HCT116 (cell line): ENCODE measurements at regions not wholly inside any gene's neighbourhood (a gene's known extent, or its start where the extent isn't known, plus 50 kb on each side); places are given as distances from the start of the nearest gene placed in this dataset.

Experiments used
- ATAC-seq: fragments of 200-7000 bp; cut with Tn5 transposase; 2 replicates; pipeline ENCODE4 v1.9.1; 2020; ENCODE audit warnings: mild to moderate bottlenecking, moderate library complexity
- BruUV-seq: library from RNA; stranded (reverse); fragments of 400-500 nt; replicated peaks from 2 replicates; lab custom pipeline; 2021; lab: Mats Ljungman, UMichigan
- CTCF ChIA-PET: fragments of 300-600 bp; sonication (Branson Sonifier 250); formaldehyde crosslinking; loops from one replicate; lab custom pipeline; 2021; ENCODE audit warnings: antibody characterized with exemption; lab: Charles Lee
- POLR2A ChIA-PET: fragments of 300-600, 350-600 bp; sonication (Branson Sonifier 250); formaldehyde crosslinking; loops from one replicate; lab custom pipeline; 2021; ENCODE audit warnings: antibody characterized with exemption; lab: Charles Lee
- RAD21 ChIA-PET, 2 experiments: fragments of 300-600 bp; sonication (Branson Sonifier 250); formaldehyde crosslinking; loops; one replicate each; lab custom pipeline; 2023; ENCODE audit warnings: low total read pairs in 2 of 2; ENCODE audit not compliant: uncharacterized antibody in 2 of 2, unreplicated experiment in 2 of 2, low non-redundant PET in 1 of 2; lab: Charles Lee
- DNase-seq: peaks from one replicate; pipeline ENCODE4 v3.0.0-alpha.2; 2010; ENCODE audit warnings: low read depth, low spot score
- H2AFZ ChIP-seq: fragments of 200-600 bp; shearing (Covaris generic), sonication (generic); 2 replicates; pipeline ENCODE4 v1.6.1; 2017; ENCODE audit warnings: low read depth, mixed run types, mixed read lengths, antibody characterized with exemption, low read length; ENCODE audit not compliant: poor library complexity, severe bottlenecking
- H3K27ac ChIP-seq: 2 replicates; pipeline ENCODE4 v1.5.1; 2012; ENCODE audit warnings: low read depth, low read length
- H3K27me3 ChIP-seq: fragments of 200-600 bp; sonication (generic); 2 replicates; pipeline ENCODE4 v1.6.1; 2016; ENCODE audit warnings: mixed run types, low read length, mixed read lengths; ENCODE audit not compliant: insufficient read depth
- H3K36me3 ChIP-seq, 2 experiments: fragments of 200-500 bp in 1 of 2; fragments of 200-600 bp in 1 of 2; sonication (Bioruptor generic) in 1 of 2; sonication (generic) in 1 of 2; 2 replicates each; pipeline versions ENCODE4 v1.5.1 to v1.6.1; 2014 to 2016; ENCODE audit warnings: low read length in 2 of 2, inconsistent platforms in 1 of 2, mixed read lengths in 1 of 2, mixed run types in 1 of 2; ENCODE audit not compliant: insufficient read depth in 2 of 2, control insufficient read depth in 1 of 2
- H3K4me1 ChIP-seq, 2 experiments: fragments of 200-600 bp in 1 of 2; sonication (generic) in 1 of 2; 2 replicates each; pipeline versions ENCODE4 v1.5.1 to v1.6.1; 2012 to 2017; ENCODE audit warnings: low read length in 2 of 2, inconsistent platforms in 1 of 2, mild to moderate bottlenecking in 1 of 2, mixed read lengths in 1 of 2, mixed run types in 1 of 2, moderate library complexity in 1 of 2; ENCODE audit not compliant: insufficient read depth in 2 of 2, control insufficient read depth in 1 of 2
- H3K4me2 ChIP-seq: fragments of 200-600 bp; sonication (generic); 2 replicates; pipeline ENCODE4 v1.6.1; 2017; ENCODE audit warnings: mixed run types, low read length, mixed read lengths
- H3K4me3 ChIP-seq, 2 experiments: fragments of 200-600 bp in 1 of 2; sonication (generic) in 1 of 2; replicated peaks in 1 of 2; 2 replicates each; pipeline ENCODE4 v1.5.1; 2011 to 2016; ENCODE audit warnings: low read length in 2 of 2, control low read depth in 1 of 2, low read depth in 1 of 2, mild to moderate bottlenecking in 1 of 2, mixed read lengths in 1 of 2, mixed run types in 1 of 2
- H3K79me2 ChIP-seq: fragments of 200-600 bp; sonication (generic); 2 replicates; pipeline ENCODE4 v1.6.1; 2017; ENCODE audit warnings: mild to moderate bottlenecking, mixed run types, low read length, moderate library complexity, mixed read lengths; ENCODE audit not compliant: insufficient read depth
- H3K9ac ChIP-seq: fragments of 200-600 bp; sonication (generic); 2 replicates; pipeline ENCODE4 v1.6.1; 2016; ENCODE audit warnings: low read length, mixed read lengths
- H3K9me2 ChIP-seq: fragments of 200-600 bp; sonication (generic), shearing (Covaris generic); 2 replicates; pipeline ENCODE4 v1.6.1; 2017; ENCODE audit warnings: mixed run types, mild to moderate bottlenecking, moderate library complexity; ENCODE audit not compliant: insufficient read depth
- H3K9me3 ChIP-seq, 2 experiments: fragments of 200-500 bp in 1 of 2; fragments of 200-600 bp in 1 of 2; sonication (Bioruptor generic) in 1 of 2; sonication (generic) in 1 of 2; 2 replicates each; pipeline ENCODE4 v1.6.1; 2014 to 2017; ENCODE audit warnings: low read length in 2 of 2, mixed read lengths in 2 of 2, inconsistent platforms in 1 of 2, low read depth in 1 of 2, mild to moderate bottlenecking in 1 of 2, mixed run types in 1 of 2, moderate library complexity in 1 of 2; ENCODE audit not compliant: control insufficient read depth in 1 of 2, insufficient read depth in 1 of 2
- H4K20me1 ChIP-seq: fragments of 200-600 bp; sonication (generic), shearing (Covaris generic); 2 replicates; pipeline ENCODE4 v1.6.1; 2017; ENCODE audit warnings: mixed run types, mild to moderate bottlenecking, moderate library complexity; ENCODE audit not compliant: insufficient read depth
- ATF3 ChIP-seq: IDR thresholded peaks from 2 replicates; pipeline ENCODE4 v1.6.1; 2012
- CBX3 ChIP-seq: IDR thresholded peaks from 2 replicates; pipeline ENCODE4 v1.6.1; 2012; ENCODE audit warnings: low read depth
- CTCF ChIP-seq, 3 experiments: fragments of 200-600 bp in 1 of 3; sonication (generic) in 1 of 3; IDR thresholded peaks in 2 of 3; conservative IDR thresholded peaks in 1 of 3; 2 replicates each; pipeline ENCODE4 v1.5.1; 2012 to 2017; ENCODE audit warnings: low read depth in 2 of 3, low read length in 2 of 3, antibody characterized with exemption in 1 of 3, borderline replicate concordance in 1 of 3, control low read depth in 1 of 3, mild to moderate bottlenecking in 1 of 3, mixed read lengths in 1 of 3, mixed run types in 1 of 3, moderate library complexity in 1 of 3; ENCODE audit not compliant: insufficient read depth in 1 of 3
- EGR1 ChIP-seq: IDR thresholded peaks from 2 replicates; pipeline ENCODE4 v1.6.1; 2012; ENCODE audit warnings: low read depth
- EZH2 ChIP-seq: fragments of 200-600 bp; sonication (generic); IDR thresholded peaks from 2 replicates; pipeline ENCODE4 v1.6.1; 2017; ENCODE audit warnings: antibody characterized with exemption, mixed run types
- FOSL1 ChIP-seq: IDR thresholded peaks from 2 replicates; pipeline ENCODE4 v1.6.1; 2012; ENCODE audit warnings: low read depth
- JUND ChIP-seq: IDR thresholded peaks from 2 replicates; pipeline ENCODE4 v1.6.1; 2012
- SP1 ChIP-seq: IDR thresholded peaks from 2 replicates; pipeline ENCODE4 v1.6.1; 2012; ENCODE audit warnings: low read depth
- SRF ChIP-seq: IDR thresholded peaks from 2 replicates; pipeline ENCODE4 v1.6.1; 2012; ENCODE audit warnings: low read depth
- YY1 ChIP-seq: IDR thresholded peaks from 2 replicates; pipeline ENCODE4 v1.6.1; 2011; ENCODE audit warnings: low read length, low read depth, moderate library complexity, mild to moderate bottlenecking; ENCODE audit not compliant: insufficient replicate concordance; ENCODE audit errors: extremely low read depth
- ZFX ChIP-seq: fragments of 450-650 bp; IDR thresholded peaks from 2 replicates; pipeline ENCODE4 v1.6.1; 2017
- intact Hi-C: fragments of 100-400 bp; cut with micrococcal nuclease; formaldehyde crosslinking; loops from 2 replicates; pipeline ENCODE4 v1.10.0; 2022

- ChIA-PET POLR2A (no interaction called here), RAD21 (no interaction called here), CTCF (no interaction called here)
- no peaks in the 10 kb centered on the region for H3K79me2 ChIP-seq
- intact Hi-C loops = no loop called here
- BruUV-seq = no TSS peak
- no peaks in the 10 kb centered on the region for H3K27me3 ChIP-seq
- H4K20me1 ChIP-seq = no peaks in the 10 kb centered on the region
- peaks cover 0 to 21% of the 10 kb centered on the region in 2 experiments; a peak in 3 of 4 replicates for H3K9me3 ChIP-seq
- H3K9ac ChIP-seq = no peak overlapping the region
- no peak overlapping the region for H3K4me3 ChIP-seq
- ATAC-seq = no peak
- H3K4me2 ChIP-seq = no peak overlapping the region
- H3K9me2 ChIP-seq = no peaks in the 10 kb centered on the region
- H3K4me1 ChIP-seq = no peaks in the 10 kb centered on the region
- no peak overlapping the region for H2AFZ ChIP-seq
- no peaks in the 10 kb centered on the region for H3K36me3 ChIP-seq
- H3K27ac ChIP-seq = no peak overlapping the region
- DNase-seq = no peak
- TF ChIP-seq FOSL1 = no peak
- no peak for TF ChIP-seq CBX3
- no peak for TF ChIP-seq JUND
- TF ChIP-seq CTCF (IDR thresholded peaks at IDR 0.05 in 2 of 3, conservative IDR thresholded peaks at IDR 0.05 in 1 of 3; ENCODE audit: borderline replicate concordance in 1 of 3, insufficient read depth in 1 of 3, low read depth in 2 of 3, low read length in 2 of 3) = no peak
- TF ChIP-seq SRF = no peak
- no peak for TF ChIP-seq YY1
Observed at GRCh38 chr3:34863485-34863884, 775.8 kb upstream of the ARPP21 start.

GRCh38 chr3:34864011-34864410 lies 775.3 kb upstream of the ARPP21 start:
- Histone ChIP-seq H3K9ac (no peak overlapping the region), H3K9me2 (no peaks in the 10 kb centered on the region), H3K4me2 (no peak overlapping the region), H3K9me3 (peaks cover 2 to 17% of the 10 kb centered on the region in 2 experiments; a peak in 3 of 4 replicates), H3K36me3 (no peaks in the 10 kb centered on the region), H3K4me1 (no peaks in the 10 kb centered on the region), H3K27me3 (no peaks in the 10 kb centered on the region), H3K27ac (no peak overlapping the region), H4K20me1 (no peaks in the 10 kb centered on the region), H3K4me3 (no peak overlapping the region), H2AFZ (no peak overlapping the region), H3K79me2 (no peaks in the 10 kb centered on the region)
- TF ChIP-seq JUND = no peak
- no peak for TF ChIP-seq EZH2
- no peak for TF ChIP-seq EGR1
- no peak for TF ChIP-seq SP1
- TF ChIP-seq ZFX = no peak
- TF ChIP-seq ATF3 = no peak
- ChIA-PET RAD21 (no interaction called here), POLR2A (no interaction called here), CTCF (no interaction called here)
- intact Hi-C loops = no loop called here
- BruUV-seq = no TSS peak
- DNase-seq = no peak
- ATAC-seq = no peak
